NCI-H1694 (cell line): ENCODE measurements at regions not wholly inside any gene's neighbourhood (a gene's known extent, or its start where the extent isn't known, plus 50 kb on each side); places are given as distances from the start of the nearest gene placed in this dataset.

Experiments
- DNase-seq: peaks from one replicate; lab custom pipeline; 2025; lab: John Stamatoyannopoulos, UW

GRCh38 chr5:54367844-54368243 is 57.5 kb upstream of the ARL15 start:
- no peak for DNase-seq

- DNase-seq = no peak
Observed at GRCh38 chr5:54366707-54367106, 56.3 kb upstream of the ARL15 start.

- no peak for DNase-seq
Observed at GRCh38 chr5:54363669-54364068, 53.3 kb upstream of the ARL15 start.

GRCh38 chr5:54362992-54363625 is 52.7 kb upstream of the ARL15 start:
- no peak for DNase-seq

GRCh38 chr5:54362434-54362833 is 52.1 kb upstream of the ARL15 start:
- DNase-seq = no peak

- no peak for DNase-seq
Observed at GRCh38 chr5:54361691-54362411, 51.5 kb upstream of the ARL15 start.

- no peak for DNase-seq
Observed at GRCh38 chr5:54360925-54361662, 50.7 kb upstream of the ARL15 start.
